IMR-90 (cell line): ENCODE measurements at regions not wholly inside any gene's neighbourhood (a gene's known extent, or its start where the extent isn't known, plus 50 kb on each side); places are given as distances from the start of the nearest gene placed in this dataset.

Experiments
- CEBPB ChIP-seq: IDR thresholded peaks from 2 replicates; pipeline ENCODE4 v1.6.1; 2012; ENCODE audit warnings: low read depth, low read length, improper control_type of control experiment
- MAFK ChIP-seq: IDR thresholded peaks from 2 replicates; pipeline ENCODE4 v1.6.1; 2012; ENCODE audit warnings: low read depth, low read length, improper control_type of control experiment
- MXI1 ChIP-seq: IDR thresholded peaks from 2 replicates; pipeline ENCODE4 v1.6.1; 2012; ENCODE audit warnings: low read depth, mild to moderate bottlenecking, low read length, moderate library complexity, borderline replicate concordance
- POLR2A ChIP-seq: IDR thresholded peaks from 2 replicates; pipeline ENCODE4 v1.6.1; 2012; ENCODE audit warnings: mild to moderate bottlenecking, low read depth, low read length
- RAD21 ChIP-seq: IDR thresholded peaks from 2 replicates; pipeline ENCODE4 v1.6.1; 2012; ENCODE audit warnings: low read length, improper control_type of control experiment
- TF ChIP-seq, protein P1 (sequence below): conservative IDR thresholded peaks from 2 replicates; pipeline ENCODE4 v1.5.1; 2012; ENCODE audit warnings: mild to moderate bottlenecking, low read depth, low read length, improper control_type of control experiment
- TF ChIP-seq, protein P2 (sequence below): fragments of 150-350 bp; IDR thresholded peaks from 2 replicates; pipeline ENCODE4 v1.6.1; 2017; ENCODE audit warnings: mild to moderate bottlenecking, antibody characterized with exemption, low read length, low read depth

DNA sequence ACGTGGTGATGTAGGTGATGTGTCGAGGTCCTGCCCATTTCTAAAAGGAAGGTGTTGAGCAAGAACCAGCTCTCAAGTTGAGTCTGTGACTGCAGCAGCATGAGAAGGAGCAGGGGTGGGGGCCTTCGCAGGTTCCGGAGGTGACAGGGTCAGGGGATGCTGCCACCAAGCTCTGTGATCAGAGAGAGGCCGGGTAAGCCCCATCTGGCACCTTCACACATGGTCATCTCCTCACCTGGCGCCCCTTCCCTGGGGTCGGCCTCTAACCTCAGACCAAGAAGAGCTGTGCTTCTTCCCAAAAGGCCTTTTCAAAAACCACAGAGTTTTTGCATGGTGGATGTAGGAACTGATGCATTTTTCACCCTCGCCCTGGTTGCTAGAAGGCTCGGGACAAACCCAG lies 137.6 kb downstream of the CPZ start:
- TF ChIP-seq, protein P1, sequence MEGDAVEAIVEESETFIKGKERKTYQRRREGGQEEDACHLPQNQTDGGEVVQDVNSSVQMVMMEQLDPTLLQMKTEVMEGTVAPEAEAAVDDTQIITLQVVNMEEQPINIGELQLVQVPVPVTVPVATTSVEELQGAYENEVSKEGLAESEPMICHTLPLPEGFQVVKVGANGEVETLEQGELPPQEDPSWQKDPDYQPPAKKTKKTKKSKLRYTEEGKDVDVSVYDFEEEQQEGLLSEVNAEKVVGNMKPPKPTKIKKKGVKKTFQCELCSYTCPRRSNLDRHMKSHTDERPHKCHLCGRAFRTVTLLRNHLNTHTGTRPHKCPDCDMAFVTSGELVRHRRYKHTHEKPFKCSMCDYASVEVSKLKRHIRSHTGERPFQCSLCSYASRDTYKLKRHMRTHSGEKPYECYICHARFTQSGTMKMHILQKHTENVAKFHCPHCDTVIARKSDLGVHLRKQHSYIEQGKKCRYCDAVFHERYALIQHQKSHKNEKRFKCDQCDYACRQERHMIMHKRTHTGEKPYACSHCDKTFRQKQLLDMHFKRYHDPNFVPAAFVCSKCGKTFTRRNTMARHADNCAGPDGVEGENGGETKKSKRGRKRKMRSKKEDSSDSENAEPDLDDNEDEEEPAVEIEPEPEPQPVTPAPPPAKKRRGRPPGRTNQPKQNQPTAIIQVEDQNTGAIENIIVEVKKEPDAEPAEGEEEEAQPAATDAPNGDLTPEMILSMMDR, result no peak
- no peak for TF ChIP-seq RAD21
- no peak for TF ChIP-seq POLR2A
- TF ChIP-seq MAFK, result no peak
- no peak for TF ChIP-seq MXI1
- TF ChIP-seq CEBPB, result no peak
- TF ChIP-seq, protein P2, sequence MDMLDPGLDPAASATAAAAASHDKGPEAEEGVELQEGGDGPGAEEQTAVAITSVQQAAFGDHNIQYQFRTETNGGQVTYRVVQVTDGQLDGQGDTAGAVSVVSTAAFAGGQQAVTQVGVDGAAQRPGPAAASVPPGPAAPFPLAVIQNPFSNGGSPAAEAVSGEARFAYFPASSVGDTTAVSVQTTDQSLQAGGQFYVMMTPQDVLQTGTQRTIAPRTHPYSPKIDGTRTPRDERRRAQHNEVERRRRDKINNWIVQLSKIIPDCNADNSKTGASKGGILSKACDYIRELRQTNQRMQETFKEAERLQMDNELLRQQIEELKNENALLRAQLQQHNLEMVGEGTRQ, result no peak
